ENCODE measurements at regions not wholly inside any gene's neighbourhood (a gene's known extent, or its start where the extent isn't known, plus 50 kb on each side); places are given as distances from the start of the nearest gene placed in this dataset.

DNA sequence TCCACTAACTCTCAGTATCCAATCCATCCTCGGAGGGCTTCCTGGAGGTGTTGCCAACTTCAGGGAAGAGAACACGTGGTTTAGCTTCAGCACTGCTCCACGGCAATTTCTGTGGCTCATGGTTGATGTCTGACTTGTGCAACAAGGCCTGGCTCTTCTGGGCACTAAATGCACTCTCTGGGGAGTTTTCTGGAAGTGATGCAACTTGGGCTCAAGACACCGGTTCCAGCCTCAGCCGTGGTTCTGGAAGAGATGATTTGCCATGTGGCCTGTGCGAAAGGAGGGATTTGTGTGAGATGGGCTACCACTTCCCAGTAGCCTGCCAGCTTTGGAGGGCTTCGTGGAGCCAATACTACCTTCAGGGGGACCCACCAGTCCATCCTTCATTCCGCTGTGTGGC is 118.6 kb upstream of the RTL1 start:
- no peak for TF ChIP-seq CTCF (IDR thresholded peaks at IDR 0.05)
- TF ChIP-seq POLR2A (IDR thresholded peaks at IDR 0.05), result no peak

All from right lobe of liver (tissue), 4 donors.